ENCODE measurements at regions not wholly inside any gene's neighbourhood (a gene's known extent, or its start where the extent isn't known, plus 50 kb on each side); places are given as distances from the start of the nearest gene placed in this dataset.

- no peak overlapping the region for H3K27ac ChIP-seq
- WGBS, 2 donors (ENCODE audit: low coverage in 1 of 2) = 64 to 100% methylated on average over 1 of the region's 1 CpG
- H3K4me3 ChIP-seq = no peak overlapping the region
- TF ChIP-seq POLR2A (IDR thresholded peaks at IDR 0.05) (no peak), POLR2AphosphoS5 (IDR thresholded peaks at IDR 0.05) (no peak), CTCF (IDR thresholded peaks at IDR 0.05) (no peak), EP300 (IDR thresholded peaks at IDR 0.05) (no peak)
- peaks cover 0 to 30% (median 0%) of the 10 kb centered on the region in 3 donors for H3K9me3 ChIP-seq
- no peaks in the 10 kb centered on the region for H3K27me3 ChIP-seq
- ATAC-seq = no peak
- H3K36me3 ChIP-seq = no peaks in the 10 kb centered on the region
- H3K4me1 ChIP-seq = no peaks in the 10 kb centered on the region
Observed at GRCh38 chr4:144316869-144317268, 176.4 kb upstream of the GYPA start.

GRCh38 chr4:144318797-144319196, 178.3 kb upstream of the GYPA start:
- ATAC-seq = no peak
- Histone ChIP-seq H3K9me3 (peaks cover 0 to 22% (median 0%) of the 10 kb centered on the region in 3 donors), H3K27ac (no peak overlapping the region), H3K27me3 (no peaks in the 10 kb centered on the region), H3K36me3 (no peaks in the 10 kb centered on the region), H3K4me1 (no peaks in the 10 kb centered on the region), H3K4me3 (no peak overlapping the region)
- TF ChIP-seq POLR2A (IDR thresholded peaks at IDR 0.05) (no peak), POLR2AphosphoS5 (IDR thresholded peaks at IDR 0.05) (no peak), CTCF (IDR thresholded peaks at IDR 0.05) (no peak), EP300 (IDR thresholded peaks at IDR 0.05) (no peak)
- 64 to 67% methylated on average over 3 of the region's 3 CpGs for whole genome bisulfite sequencing, 2 donors (ENCODE audit: low coverage in 1 of 2)

GRCh38 chr4:144336633-144337032, 196.1 kb upstream of the GYPA start:
- Histone ChIP-seq H3K9me3 (peaks cover 0 to 4% (median 0%) of the 10 kb centered on the region in 3 donors), H3K27me3 (no peaks in the 10 kb centered on the region), H3K4me1 (no peaks in the 10 kb centered on the region), H3K36me3 (no peaks in the 10 kb centered on the region), H3K27ac (no peak overlapping the region), H3K4me3 (no peak overlapping the region)
- no peak for TF ChIP-seq CTCF (IDR thresholded peaks at IDR 0.05)
- TF ChIP-seq EP300 (IDR thresholded peaks at IDR 0.05) = no peak
- no peak for TF ChIP-seq POLR2A (IDR thresholded peaks at IDR 0.05)
- WGBS, 2 donors (ENCODE audit: low coverage in 1 of 2) = 100% methylated on average over 1 of the region's 1 CpG; no CpG with 5 or more reads in 1 of the 2 donors
- ATAC-seq = no peak

- TF ChIP-seq POLR2A (IDR thresholded peaks at IDR 0.05) (no peak), CTCF (IDR thresholded peaks at IDR 0.05) (no peak), EP300 (IDR thresholded peaks at IDR 0.05) (no peak), POLR2AphosphoS5 (IDR thresholded peaks at IDR 0.05) (no peak)
- no peaks in the 10 kb centered on the region for H3K36me3 ChIP-seq
- H3K27ac ChIP-seq = no peak overlapping the region
- H3K27me3 ChIP-seq = no peaks in the 10 kb centered on the region
- ATAC-seq = no peak
- peaks cover 0 to 4% (median 0%) of the 10 kb centered on the region in 3 donors for H3K9me3 ChIP-seq
- H3K4me3 ChIP-seq = no peak overlapping the region
- H3K4me1 ChIP-seq = no peaks in the 10 kb centered on the region
Observed at GRCh38 chr4:144338148-144338547, 197.6 kb upstream of the GYPA start.

- Histone ChIP-seq H3K9me3 (peaks cover 0 to 4% (median 0%) of the 10 kb centered on the region in 3 donors), H3K36me3 (no peaks in the 10 kb centered on the region), H3K4me3 (no peak overlapping the region), H3K27ac (no peak overlapping the region), H3K27me3 (no peaks in the 10 kb centered on the region), H3K4me1 (no peaks in the 10 kb centered on the region)
- ATAC-seq = no peak
- WGBS, 2 donors (ENCODE audit: low coverage in 1 of 2) = 88 to 90% methylated on average over 1 to 2 of the region's 2 CpGs
- TF ChIP-seq EP300 (IDR thresholded peaks at IDR 0.05) (no peak), POLR2AphosphoS5 (IDR thresholded peaks at IDR 0.05) (no peak), POLR2A (IDR thresholded peaks at IDR 0.05) (no peak), CTCF (IDR thresholded peaks at IDR 0.05) (no peak)
Observed at GRCh38 chr4:144338834-144339233, 198.3 kb upstream of the GYPA start.
